HFFc6 (cell line): ENCODE measurements at regions not wholly inside any gene's neighbourhood (a gene's known extent, or its start where the extent isn't known, plus 50 kb on each side); places are given as distances from the start of the nearest gene placed in this dataset.

ENCODE experiments used
- DNase-seq: peaks from one replicate; pipeline ENCODE4 v3.0.0-alpha.2; 2018
- H3K27ac Mint-ChIP-seq: 2 replicates; pipeline ENCODE4 v1.8.0; 2020; ENCODE audit warnings: mild to moderate bottlenecking, mixed read lengths
- H3K27me3 Mint-ChIP-seq: 2 replicates; pipeline ENCODE4 v1.8.0; 2021; ENCODE audit warnings: mild to moderate bottlenecking, moderate library complexity, mixed read lengths; ENCODE audit not compliant: insufficient read depth
- H3K36me3 Mint-ChIP-seq: 2 replicates; pipeline ENCODE4 v1.8.0; 2021; ENCODE audit warnings: low read depth, mixed read lengths
- H3K4me1 Mint-ChIP-seq: 2 replicates; pipeline ENCODE4 v1.8.0; 2020; ENCODE audit warnings: low read depth, mixed read lengths
- H3K4me3 Mint-ChIP-seq: 2 replicates; pipeline ENCODE4 v1.8.0; 2020; ENCODE audit warnings: mild to moderate bottlenecking, moderate library complexity, mixed read lengths
- H3K9me3 Mint-ChIP-seq: 2 replicates; pipeline ENCODE4 v1.8.0; 2020; ENCODE audit warnings: mild to moderate bottlenecking, mixed read lengths
- TF ChIP-seq, protein P1 (sequence below): fragments of 200-600 bp; sonication (generic); IDR thresholded peaks from 2 replicates; pipeline ENCODE4 v1.5.0; 2021; ENCODE audit warnings: antibody characterized with exemption, mild to moderate bottlenecking

DNA sequence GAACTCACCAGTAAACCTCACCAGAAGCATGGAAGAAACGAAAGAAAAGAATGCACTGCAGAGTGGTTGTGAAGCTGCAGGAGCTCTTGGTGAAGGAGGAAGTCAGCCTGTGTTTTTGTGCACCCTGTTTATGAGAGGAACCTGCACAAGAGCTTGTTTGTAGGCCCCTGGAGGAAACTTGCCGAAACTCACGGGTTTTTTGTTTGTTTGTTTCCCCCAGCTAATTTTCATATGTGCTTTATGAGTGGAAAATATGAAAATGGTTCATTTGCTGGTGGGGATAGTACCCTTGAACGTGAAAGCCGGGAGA is 222.7 kb downstream of the C16orf95 start:
- Mint-ChIP-seq H3K4me1 (no peaks in the 10 kb centered on the region), H3K36me3 (no peaks in the 10 kb centered on the region), H3K27me3 (peaks cover 21% of the 10 kb centered on the region), H3K9me3 (no peaks in the 10 kb centered on the region), H3K4me3 (no peak overlapping the region), H3K27ac (no peak overlapping the region)
- no peak for DNase-seq
- TF ChIP-seq, protein P1, sequence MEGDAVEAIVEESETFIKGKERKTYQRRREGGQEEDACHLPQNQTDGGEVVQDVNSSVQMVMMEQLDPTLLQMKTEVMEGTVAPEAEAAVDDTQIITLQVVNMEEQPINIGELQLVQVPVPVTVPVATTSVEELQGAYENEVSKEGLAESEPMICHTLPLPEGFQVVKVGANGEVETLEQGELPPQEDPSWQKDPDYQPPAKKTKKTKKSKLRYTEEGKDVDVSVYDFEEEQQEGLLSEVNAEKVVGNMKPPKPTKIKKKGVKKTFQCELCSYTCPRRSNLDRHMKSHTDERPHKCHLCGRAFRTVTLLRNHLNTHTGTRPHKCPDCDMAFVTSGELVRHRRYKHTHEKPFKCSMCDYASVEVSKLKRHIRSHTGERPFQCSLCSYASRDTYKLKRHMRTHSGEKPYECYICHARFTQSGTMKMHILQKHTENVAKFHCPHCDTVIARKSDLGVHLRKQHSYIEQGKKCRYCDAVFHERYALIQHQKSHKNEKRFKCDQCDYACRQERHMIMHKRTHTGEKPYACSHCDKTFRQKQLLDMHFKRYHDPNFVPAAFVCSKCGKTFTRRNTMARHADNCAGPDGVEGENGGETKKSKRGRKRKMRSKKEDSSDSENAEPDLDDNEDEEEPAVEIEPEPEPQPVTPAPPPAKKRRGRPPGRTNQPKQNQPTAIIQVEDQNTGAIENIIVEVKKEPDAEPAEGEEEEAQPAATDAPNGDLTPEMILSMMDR, result no peak

DNA sequence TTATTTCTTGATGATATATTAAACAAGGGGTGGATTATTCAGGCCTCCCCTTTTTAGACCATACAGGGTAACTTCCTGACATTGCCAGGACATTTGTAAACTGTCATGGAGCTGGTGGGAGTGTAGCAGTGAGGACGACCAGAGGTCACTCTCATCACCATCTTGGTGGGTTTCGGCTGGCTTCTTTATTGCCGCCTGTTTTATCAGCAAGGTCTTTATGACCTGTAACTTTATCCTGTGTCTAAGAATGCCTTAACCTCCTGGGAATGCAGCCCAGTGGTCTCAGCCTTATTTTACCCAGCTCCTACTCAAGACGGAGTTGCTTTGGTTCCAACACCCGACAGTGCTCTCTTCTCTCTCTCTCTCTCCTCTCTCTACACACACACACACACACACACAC is 221.9 kb downstream of the C16orf95 start:
- Mint-ChIP-seq H3K4me3 (no peak overlapping the region), H3K9me3 (no peaks in the 10 kb centered on the region), H3K4me1 (no peaks in the 10 kb centered on the region), H3K27ac (no peak overlapping the region), H3K36me3 (no peaks in the 10 kb centered on the region), H3K27me3 (peaks cover 25% of the 10 kb centered on the region)
- DNase-seq, result no peak
- TF ChIP-seq, protein P1, result no peak

DNA sequence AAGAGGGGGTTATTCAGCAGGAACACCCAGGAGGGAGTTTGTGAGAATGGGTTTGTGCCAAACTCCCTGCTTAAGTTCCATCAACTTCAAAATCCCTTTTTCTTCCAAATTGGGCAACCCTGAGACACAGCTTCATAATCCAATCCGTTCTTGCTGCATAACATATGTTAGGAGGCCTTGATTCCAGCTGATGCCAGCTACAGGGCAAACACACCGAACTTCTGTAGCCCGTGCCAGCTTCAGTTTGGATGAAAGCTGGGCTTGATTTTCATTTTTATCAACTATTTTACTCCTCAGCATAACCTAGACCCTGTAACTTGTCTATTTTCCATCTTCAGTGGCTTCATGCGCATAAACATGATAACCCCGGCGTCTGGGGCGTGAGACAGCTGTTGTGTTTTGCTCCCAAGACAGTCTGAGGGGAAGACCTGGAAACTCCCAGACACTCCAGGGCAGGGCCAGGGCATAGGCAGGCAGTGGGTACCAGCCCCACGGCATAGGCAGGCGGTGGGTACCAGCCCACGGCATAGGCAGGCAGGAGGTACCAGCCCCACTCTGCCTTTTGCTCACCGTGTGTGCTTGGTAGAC is 220.4 kb downstream of the C16orf95 start:
- H3K27me3 Mint-ChIP-seq, result peaks cover 30% of the 10 kb centered on the region

DNA sequence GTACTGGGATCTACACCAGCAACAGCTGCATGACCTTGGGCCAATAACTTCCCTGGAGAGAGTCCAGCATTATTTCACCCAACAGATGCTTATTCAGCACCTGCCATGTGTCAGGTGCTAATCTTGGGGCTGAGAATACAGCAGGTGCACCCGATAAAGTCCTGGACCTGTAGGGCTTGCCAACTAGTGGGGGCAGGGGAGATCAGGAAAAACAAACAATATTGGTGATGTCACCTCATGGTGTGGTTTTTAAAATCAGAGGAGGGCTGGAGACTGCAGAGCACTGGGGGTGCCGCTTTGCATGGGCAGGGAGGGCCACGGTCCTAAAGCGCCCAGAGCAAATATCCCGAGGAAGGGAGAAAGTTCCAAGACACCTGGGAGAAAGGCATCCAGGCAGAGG is 218.8 kb downstream of the C16orf95 start:
- H3K9me3 Mint-ChIP-seq, result no peaks in the 10 kb centered on the region
- H3K4me3 Mint-ChIP-seq, result no peak overlapping the region
- TF ChIP-seq, protein P1, result no peak
- DNase-seq, result no peak
- H3K4me1 Mint-ChIP-seq, result peaks cover 7% of the 10 kb centered on the region; the same call in 1 of the 2 replicates
- no peaks in the 10 kb centered on the region for H3K36me3 Mint-ChIP-seq
- H3K27ac Mint-ChIP-seq, result no peak overlapping the region
- peaks cover 35% of the 10 kb centered on the region for H3K27me3 Mint-ChIP-seq

More for the DNA sequence above, 220.4 kb downstream of the C16orf95 start:
- no peak overlapping the region for H3K4me3 Mint-ChIP-seq
- H3K36me3 Mint-ChIP-seq, result no peaks in the 10 kb centered on the region
- H3K9me3 Mint-ChIP-seq, result no peaks in the 10 kb centered on the region
- no peak overlapping the region for H3K27ac Mint-ChIP-seq
- peaks cover 2% of the 10 kb centered on the region; the same call in 1 of the 2 replicates for H3K4me1 Mint-ChIP-seq
- TF ChIP-seq, protein P1, result no peak
- no peak for DNase-seq

DNA sequence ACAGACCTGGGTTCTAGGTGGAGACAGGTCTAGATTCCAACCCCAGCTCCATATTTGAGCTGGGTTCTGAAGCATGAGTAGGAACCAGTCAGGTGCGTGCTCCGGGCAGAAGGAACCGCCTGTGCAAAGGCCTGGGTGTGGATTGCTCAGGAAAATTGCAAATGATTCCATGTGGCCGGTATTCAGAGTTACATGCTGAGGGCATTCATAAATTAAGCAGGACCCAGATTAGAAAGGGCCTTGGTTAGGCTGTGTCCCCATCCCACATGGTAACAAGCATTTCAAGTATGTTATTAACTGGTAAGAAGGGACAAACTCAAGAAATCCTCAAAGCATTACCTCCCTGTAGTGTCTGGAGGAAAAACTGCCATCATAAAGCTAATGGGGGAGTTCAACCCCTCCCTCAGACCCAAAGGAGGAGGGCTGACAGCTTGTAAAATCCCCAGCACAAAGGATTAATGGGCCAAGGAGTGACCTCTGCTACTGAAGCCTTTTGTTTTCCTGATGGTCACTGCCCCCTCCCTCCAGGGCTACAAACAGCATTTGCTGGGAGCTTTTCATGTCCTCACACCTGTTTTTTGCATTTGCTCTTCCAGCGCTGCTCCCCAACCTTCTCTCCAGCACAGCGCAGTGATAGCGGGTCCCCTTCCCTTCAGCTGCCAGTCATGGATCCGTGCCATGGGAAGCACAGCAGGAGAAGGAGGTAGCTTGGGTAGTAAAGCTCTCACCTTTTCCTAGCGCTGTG is 218.0 kb downstream of the C16orf95 start:
- Mint-ChIP-seq H3K4me1 (peaks cover 7% of the 10 kb centered on the region; the same call in 1 of the 2 replicates), H3K36me3 (no peaks in the 10 kb centered on the region), H3K9me3 (no peaks in the 10 kb centered on the region), H3K27ac (no peak overlapping the region), H3K4me3 (no peak overlapping the region), H3K27me3 (peaks cover 38% of the 10 kb centered on the region)
- DNase-seq, result no peak
- TF ChIP-seq, protein P1, result no peak
